GM08714 (cell line): ENCODE measurements at regions not wholly inside any gene's neighbourhood (a gene's known extent, or its start where the extent isn't known, plus 50 kb on each side); places are given as distances from the start of the nearest gene placed in this dataset.
"Not testable (repeated sequence)": the region's sequence is repeated elsewhere in the genome, so short reads cannot be mapped to it uniquely, and the experiment has no call there.

Source experiments
- H3K4me3 ChIP-seq: fragments of 200-500 bp; sonication (Bioruptor generic); 2 replicates; pipeline ENCODE4 v1.5.1; 2014; ENCODE audit warnings: mild to moderate bottlenecking, low read length, inconsistent platforms
- ZNF274 ChIP-seq: IDR thresholded peaks from 2 replicates; pipeline ENCODE4 v1.6.1; 2012; ENCODE audit warnings: mild to moderate bottlenecking, low read depth, low read length

DNA sequence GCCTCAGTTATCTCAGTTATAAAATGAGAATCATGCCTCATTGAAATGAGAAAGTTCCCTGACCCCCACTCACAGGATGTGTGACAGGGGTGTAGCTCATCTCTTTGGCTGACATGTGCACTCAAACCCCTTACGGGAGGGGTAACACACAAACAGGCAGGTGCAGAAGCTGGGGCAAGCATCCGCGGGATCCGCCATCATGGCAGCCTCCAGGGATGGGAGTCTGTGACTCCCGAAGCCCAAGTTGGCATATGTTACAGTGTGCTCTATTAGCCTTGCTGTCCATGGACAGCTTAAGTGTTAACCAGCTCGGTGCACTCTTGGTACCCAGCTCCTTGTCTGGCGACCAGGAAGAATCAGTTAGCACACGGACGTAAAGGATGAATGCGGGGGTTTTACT, 822.7 kb upstream of the SEMA6D start:
- TF ChIP-seq ZNF274, result no peak
- H3K4me3 ChIP-seq, result no peak overlapping the region

DNA sequence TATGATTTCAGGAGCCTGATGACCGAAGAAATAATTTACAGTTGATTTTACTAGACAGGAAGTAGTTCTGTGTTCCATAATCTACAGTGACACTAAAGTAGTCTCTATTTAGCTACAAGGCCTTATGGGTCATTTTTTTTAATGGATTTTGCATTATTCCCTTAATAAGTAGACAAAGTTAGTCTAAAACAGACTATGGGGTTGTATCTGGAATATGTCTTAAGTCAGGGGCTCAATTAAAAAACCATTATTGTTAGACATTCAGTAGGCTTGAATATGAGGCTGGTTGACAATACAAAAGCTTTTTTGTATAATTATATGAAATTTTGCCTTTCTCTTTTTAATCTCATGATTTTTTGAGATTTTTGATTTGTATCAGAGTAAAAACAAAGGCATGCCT, 820.0 kb upstream of the SEMA6D start:
- H3K4me3 ChIP-seq, result no peak overlapping the region
- TF ChIP-seq ZNF274, result no peak

DNA sequence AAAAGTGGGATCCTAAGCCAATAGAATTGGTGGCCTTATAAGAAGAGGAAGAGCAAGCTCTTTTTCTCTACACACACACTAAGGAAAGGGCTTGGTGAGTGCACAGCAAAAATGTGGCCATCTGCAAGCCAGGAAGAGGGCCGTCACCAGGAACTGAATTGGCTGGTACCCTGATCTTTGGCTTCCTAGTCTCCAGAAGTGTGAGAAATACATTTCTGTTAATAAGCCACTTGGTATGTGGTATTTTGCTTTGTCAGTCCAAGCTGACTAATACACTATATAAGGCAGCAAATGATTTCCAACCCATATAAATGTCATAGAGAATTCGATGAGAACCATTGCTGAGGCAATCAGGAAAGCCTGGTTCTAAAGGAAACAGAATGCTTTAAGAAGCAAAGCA, 816.3 kb upstream of the SEMA6D start:
- no peak overlapping the region for H3K4me3 ChIP-seq
- TF ChIP-seq ZNF274, result no peak

DNA sequence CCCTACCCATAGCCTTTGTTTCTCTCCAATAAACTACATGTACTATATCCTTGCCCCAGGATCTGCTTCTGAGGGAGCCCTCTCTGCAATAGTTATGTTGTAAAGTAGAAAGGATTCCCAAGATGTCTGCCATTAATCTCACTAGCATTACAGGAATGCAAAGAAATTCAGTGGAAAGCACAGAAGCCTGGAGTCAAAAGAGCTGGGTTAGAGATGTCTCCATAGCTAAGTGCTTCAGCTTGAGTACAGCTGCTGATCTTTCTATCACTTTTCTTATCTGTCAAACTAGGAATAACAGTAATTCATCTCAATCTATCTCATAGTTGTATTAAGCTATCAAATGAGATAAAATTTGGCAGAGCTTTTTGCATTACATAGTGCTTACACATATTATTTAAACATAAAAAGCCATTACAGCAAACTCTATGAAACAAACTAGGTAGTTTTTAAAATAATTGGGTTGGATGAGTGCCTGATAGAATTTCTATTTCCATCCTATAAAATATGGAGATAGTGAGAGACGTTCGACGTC, 799.5 kb upstream of the SEMA6D start:
- TF ChIP-seq ZNF274, result no peak
- no peak overlapping the region for H3K4me3 ChIP-seq

GRCh38 chr15:46918462-46919140, 798.7 kb upstream of the SEMA6D start:
- no peak overlapping the region for H3K4me3 ChIP-seq
- TF ChIP-seq ZNF274, result no peak

DNA sequence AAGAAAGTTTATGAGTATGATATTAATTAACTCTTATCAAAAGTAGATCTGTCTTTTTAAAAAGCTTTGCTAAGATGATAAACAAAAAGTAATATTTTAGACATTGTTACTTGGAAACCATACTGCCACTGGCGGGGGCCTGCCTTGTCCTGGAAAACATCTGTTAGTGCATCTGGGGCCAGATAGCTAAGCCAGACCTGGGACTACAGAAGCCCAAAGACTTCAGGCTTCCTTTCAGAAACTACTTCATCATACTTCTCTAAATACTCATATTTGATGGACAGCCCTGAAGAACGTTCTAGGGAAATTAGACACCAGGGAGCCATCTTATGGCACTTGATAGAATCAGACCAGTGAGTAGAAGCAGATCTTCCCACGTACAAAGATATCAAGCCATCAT, 795.4 kb upstream of the SEMA6D start:
- TF ChIP-seq ZNF274, result no peak
- H3K4me3 ChIP-seq, result no peak overlapping the region

- no peak for TF ChIP-seq ZNF274
- no peak overlapping the region for H3K4me3 ChIP-seq
Measured at GRCh38 chr15:46930426-46930825, 786.9 kb upstream of the SEMA6D start.

DNA sequence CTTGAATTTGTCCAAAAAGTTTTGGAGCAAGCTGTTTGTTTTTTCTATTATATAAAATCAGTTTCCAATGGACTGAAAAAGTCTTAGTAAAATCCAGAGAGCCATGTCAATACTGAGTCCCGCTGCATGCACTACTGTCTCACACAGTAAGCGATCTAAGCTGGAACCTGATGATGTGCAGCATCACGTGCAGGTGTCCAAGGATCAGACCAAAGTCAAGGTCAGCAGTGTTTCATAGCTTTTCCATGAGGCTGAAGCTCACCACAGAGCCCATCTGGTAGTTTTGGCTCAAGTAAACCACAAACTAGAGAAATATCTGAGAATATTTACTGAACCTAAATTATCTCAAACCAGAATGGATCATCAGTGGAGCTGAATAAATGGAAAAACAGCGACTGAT, 784.0 kb upstream of the SEMA6D start:
- H3K4me3 ChIP-seq, result no peak overlapping the region
- TF ChIP-seq ZNF274, result no peak

GRCh38 chr15:46934851-46935250, 782.5 kb upstream of the SEMA6D start:
- no peak overlapping the region for H3K4me3 ChIP-seq

DNA sequence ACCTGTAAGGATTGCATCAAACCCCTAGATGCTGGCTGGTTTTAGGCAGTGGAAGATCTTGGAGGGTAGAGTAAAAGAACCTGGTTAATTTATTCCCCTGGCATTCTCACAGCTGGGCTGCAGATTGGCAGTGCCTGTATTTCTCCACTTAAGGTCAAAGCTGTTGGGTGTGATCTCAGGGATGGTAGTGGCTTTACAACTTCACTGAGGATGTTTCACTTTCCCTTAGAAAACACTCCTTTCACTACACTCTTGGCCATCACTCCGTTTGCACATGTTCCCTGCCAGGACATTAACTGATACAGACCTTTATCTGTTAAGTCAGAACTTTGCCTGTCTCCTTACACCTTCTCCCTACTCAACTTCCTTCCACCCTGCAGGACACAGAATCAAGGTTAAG, 779.1 kb upstream of the SEMA6D start:
- no peak for TF ChIP-seq ZNF274

More at GRCh38 chr15:46934851-46935250, 782.5 kb upstream of the SEMA6D start:
- TF ChIP-seq ZNF274, result no peak

DNA sequence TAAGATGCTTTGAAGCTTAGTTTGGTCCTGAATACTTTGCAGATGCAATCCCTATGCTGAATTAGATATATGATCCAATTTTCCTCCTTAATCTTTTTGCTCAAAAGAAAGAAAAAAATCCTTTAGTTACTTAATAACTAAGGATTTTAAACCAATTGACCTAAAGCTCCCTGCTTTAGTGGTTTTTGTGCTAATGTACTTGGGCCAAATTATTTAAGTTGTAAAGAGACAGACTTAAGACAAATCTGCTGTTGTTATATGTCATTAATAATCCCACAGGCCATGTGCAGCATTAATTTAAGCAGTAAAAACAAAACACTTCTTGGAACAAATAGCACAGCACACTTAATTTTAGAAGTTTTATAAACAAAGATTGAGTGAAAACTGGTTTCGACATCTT, 776.1 kb upstream of the SEMA6D start:
- no peak for TF ChIP-seq ZNF274
- no peak overlapping the region for H3K4me3 ChIP-seq

More for the DNA sequence above, 779.1 kb upstream of the SEMA6D start:
- H3K4me3 ChIP-seq, result no peak overlapping the region

DNA sequence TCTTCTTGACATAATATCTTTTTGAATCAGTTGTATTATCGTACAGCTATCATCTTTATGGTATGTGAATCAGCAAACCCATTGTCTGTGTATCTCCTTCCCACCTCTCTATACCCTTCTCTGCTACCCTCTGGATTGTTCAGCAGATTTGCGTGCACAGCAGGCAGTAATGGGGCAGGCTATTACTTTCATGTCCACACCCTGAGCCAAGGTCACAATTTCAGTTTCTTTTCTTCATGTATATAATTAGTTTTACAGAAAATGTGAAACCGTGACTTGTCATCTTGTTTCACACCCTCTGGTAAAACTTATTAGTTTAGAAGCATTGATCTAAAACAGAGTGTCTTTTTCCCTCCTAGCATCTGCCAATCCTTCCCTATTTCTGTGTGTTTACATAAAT, 770.4 kb upstream of the SEMA6D start:
- TF ChIP-seq ZNF274, result no peak
- no peak overlapping the region for H3K4me3 ChIP-seq

- TF ChIP-seq ZNF274, result no peak
- H3K4me3 ChIP-seq, result no peak overlapping the region
Measured at GRCh38 chr15:46955576-46955975, 761.7 kb upstream of the SEMA6D start.

DNA sequence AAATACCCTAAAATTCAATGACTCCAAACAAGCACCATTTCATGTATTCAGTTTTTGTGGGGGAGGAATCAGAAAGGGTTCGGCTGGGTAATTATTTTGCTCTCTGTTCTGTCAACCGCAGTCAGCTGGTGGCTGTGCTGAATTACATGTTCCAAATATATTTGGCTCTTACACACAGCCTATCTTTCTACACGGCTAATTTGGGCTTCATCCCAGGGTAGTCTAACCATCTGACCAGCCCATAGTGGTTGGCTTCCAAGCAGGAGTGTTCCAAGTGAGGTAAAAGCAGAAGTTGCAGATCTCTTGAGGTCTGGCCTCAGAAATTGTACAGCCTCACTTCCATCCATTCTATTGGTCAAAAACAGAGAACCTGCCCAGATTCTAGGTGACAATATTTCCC, 760.8 kb upstream of the SEMA6D start:
- TF ChIP-seq ZNF274, result no peak
- no peak overlapping the region for H3K4me3 ChIP-seq

GRCh38 chr15:46956881-46957280, 760.4 kb upstream of the SEMA6D start:
- TF ChIP-seq ZNF274, result no peak
- no peak overlapping the region for H3K4me3 ChIP-seq

DNA sequence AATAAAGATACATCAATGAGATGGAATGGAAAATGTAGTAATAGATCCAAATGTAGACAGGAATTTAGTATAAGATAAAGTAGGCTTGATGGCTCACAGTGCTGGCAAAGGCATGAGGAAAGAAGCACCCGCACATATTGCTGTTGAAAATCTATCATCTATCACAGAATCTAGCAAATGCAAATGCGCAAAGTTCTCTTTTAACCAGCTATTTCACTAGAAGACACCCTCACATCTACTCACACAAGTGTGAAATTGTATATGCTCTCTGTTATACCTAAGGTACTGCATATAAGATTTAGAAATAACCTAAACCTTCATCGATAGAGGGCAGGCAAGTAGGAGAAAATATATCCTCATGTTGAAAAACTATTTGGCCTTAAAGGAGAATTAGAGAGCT, 756.7 kb upstream of the SEMA6D start:
- no peak overlapping the region for H3K4me3 ChIP-seq
- TF ChIP-seq ZNF274, result no peak

GRCh38 chr15:46961795-46962194, 755.5 kb upstream of the SEMA6D start:
- no peak overlapping the region for H3K4me3 ChIP-seq
- TF ChIP-seq ZNF274, result no peak

DNA sequence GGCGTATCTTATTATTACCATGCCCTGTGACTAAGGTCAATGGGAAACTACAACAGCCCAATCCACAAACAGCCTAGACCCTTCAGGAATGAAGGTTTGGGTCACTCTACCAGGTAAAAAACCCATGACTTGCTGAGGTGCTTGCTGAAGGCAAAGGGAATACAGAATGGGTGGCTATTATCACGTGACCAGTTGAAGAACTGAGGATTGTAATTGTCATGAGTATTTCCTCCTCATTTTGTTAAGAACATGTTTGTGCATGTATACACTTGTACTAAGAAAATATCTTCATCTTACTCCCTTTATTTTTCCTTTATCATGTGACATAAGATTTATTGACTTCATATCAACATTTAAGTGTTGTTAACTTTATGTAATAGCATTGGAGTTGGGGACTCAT, 729.2 kb upstream of the SEMA6D start:
- not testable (repeated sequence) for H3K4me3 ChIP-seq
